ENCODE measurements at regions not wholly inside any gene's neighbourhood (a gene's known extent, or its start where the extent isn't known, plus 50 kb on each side); places are given as distances from the start of the nearest gene placed in this dataset.
"Not testable (repeated sequence)": the region's sequence is repeated elsewhere in the genome, so short reads cannot be mapped to it uniquely, and the experiment has no call there.

DNA sequence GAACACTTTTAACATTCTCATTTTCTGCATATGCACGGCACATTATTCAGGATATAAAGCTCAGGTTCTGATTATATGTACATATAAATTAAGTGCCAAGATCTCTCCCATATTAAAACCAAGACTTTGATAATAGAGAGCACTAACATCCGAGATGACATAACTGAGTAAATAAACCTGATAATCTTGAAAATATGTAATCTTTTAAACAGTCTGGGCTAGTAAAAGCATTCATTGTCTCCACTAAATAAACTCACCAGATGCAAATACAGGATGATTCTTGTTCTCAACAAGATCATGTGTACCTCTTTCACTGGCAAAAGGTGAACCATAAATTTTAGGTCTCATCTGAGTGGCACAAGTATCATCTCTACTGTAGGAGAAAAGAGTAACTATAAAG is 942.2 kb downstream of the TRAM1L1 start:
- H3K4me3 ChIP-seq (ENCODE audit: low read depth, low read length) = no peak overlapping the region
- no peak for DNase-seq (ENCODE audit: low read depth)
- TF ChIP-seq, protein P1, sequence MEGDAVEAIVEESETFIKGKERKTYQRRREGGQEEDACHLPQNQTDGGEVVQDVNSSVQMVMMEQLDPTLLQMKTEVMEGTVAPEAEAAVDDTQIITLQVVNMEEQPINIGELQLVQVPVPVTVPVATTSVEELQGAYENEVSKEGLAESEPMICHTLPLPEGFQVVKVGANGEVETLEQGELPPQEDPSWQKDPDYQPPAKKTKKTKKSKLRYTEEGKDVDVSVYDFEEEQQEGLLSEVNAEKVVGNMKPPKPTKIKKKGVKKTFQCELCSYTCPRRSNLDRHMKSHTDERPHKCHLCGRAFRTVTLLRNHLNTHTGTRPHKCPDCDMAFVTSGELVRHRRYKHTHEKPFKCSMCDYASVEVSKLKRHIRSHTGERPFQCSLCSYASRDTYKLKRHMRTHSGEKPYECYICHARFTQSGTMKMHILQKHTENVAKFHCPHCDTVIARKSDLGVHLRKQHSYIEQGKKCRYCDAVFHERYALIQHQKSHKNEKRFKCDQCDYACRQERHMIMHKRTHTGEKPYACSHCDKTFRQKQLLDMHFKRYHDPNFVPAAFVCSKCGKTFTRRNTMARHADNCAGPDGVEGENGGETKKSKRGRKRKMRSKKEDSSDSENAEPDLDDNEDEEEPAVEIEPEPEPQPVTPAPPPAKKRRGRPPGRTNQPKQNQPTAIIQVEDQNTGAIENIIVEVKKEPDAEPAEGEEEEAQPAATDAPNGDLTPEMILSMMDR (conservative IDR thresholded peaks at IDR 0.05; ENCODE audit: low read depth, low read length) = no peak

DNA sequence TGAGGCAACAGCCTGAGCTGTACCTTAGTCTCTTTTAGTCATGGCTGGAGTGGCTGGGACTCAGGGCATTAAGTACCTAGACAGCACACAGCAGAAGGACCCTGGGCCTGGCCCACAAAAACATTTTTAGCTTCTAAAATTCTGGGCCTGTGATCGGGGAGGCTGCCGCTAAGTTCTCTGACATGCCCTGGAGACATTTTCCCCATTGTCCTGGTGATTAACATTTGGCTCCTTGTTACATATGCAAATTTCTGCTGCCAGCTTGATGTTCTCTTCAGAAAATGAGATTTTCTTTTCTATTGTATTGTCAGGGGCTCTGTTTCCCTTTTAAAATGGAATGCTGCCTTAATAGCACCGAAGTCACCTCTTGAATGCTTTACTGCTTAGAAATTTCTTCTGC is 952.4 kb downstream of the TRAM1L1 start:
- TF ChIP-seq, protein P1 (conservative IDR thresholded peaks at IDR 0.05; ENCODE audit: low read depth, low read length) = no peak
- DNase-seq (ENCODE audit: low read depth) = no peak
- no peak overlapping the region for H3K4me3 ChIP-seq (ENCODE audit: low read depth, low read length)

- DNase-seq (ENCODE audit: low read depth) = no peak
- TF ChIP-seq, protein P1 (conservative IDR thresholded peaks at IDR 0.05; ENCODE audit: low read depth, low read length) = no peak
- no peak overlapping the region for H3K4me3 ChIP-seq (ENCODE audit: low read depth, low read length)
These were observed 958.6 kb downstream of the TRAM1L1 start for GRCh38 chr4:116126794-116127193.

GRCh38 chr4:116122124-116122523 is 963.3 kb downstream of the TRAM1L1 start:
- DNase-seq (ENCODE audit: low read depth) = no peak
- TF ChIP-seq, protein P1 (conservative IDR thresholded peaks at IDR 0.05; ENCODE audit: low read depth, low read length) = no peak
- H3K4me3 ChIP-seq (ENCODE audit: low read depth, low read length) = no peak overlapping the region

DNA sequence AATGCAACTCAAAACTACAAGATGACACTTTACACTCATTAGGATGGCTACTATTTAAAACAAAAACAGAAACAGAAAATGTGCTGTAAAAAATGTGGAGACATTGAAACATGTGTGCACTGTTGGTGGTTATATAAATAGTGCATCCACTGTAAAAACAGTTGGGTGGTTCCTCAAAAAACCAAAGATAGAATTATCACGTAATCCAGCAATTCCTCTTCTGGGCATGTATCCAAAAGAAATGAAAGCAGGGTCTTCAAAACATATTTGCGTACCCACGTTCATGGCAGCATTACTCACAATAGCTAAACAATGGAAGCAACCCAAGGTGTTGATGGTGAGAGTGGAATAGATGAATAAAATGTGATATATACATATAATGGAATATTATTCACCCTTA is 967.2 kb downstream of the TRAM1L1 start:
- DNase-seq (ENCODE audit: low read depth) = no peak

GRCh38 chr4:116112861-116113260 is 972.5 kb downstream of the TRAM1L1 start:
- not testable (repeated sequence) for H3K4me3 ChIP-seq (ENCODE audit: low read depth, low read length); DNase-seq (ENCODE audit: low read depth)

More for the DNA sequence above, 967.2 kb downstream of the TRAM1L1 start:
- H3K4me3 ChIP-seq (ENCODE audit: low read depth, low read length) = no peak overlapping the region
- TF ChIP-seq, protein P1 (conservative IDR thresholded peaks at IDR 0.05; ENCODE audit: low read depth, low read length) = no peak

DNA sequence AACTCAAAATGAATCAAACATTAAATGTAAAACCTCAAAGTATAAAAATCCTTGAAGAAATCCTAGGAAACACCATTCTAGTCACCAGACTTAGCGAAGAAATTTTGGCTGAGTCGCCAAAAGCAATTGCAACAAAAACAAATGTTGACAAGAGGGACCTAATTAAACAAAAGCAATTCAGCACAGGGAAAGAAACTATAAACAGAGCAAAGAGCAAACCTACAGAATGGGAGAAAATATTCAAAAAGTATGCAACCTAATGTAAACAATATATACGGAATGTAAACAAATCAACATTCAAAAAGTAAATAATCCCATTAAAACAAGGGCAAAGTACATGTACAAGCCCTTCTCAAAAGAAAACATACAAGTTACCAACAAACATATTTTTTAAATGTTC is 974.7 kb downstream of the TRAM1L1 start:
- TF ChIP-seq, protein P1 (conservative IDR thresholded peaks at IDR 0.05; ENCODE audit: low read depth, low read length) = no peak
- H3K4me3 ChIP-seq (ENCODE audit: low read depth, low read length) = no peak overlapping the region
- no peak for DNase-seq (ENCODE audit: low read depth)

GRCh38 chr4:116108606-116109005 is 976.8 kb downstream of the TRAM1L1 start:
- H3K4me3 ChIP-seq (ENCODE audit: low read depth, low read length) = no peak overlapping the region
- DNase-seq (ENCODE audit: low read depth) = no peak
- TF ChIP-seq, protein P1 (conservative IDR thresholded peaks at IDR 0.05; ENCODE audit: low read depth, low read length) = no peak

Data from epithelial cell of proximal tubule (primary cell).